Amygdala (tissue), 56 donors: ENCODE measurements at regions not wholly inside any gene's neighbourhood (a gene's known extent, or its start where the extent isn't known, plus 50 kb on each side); places are given as distances from the start of the nearest gene placed in this dataset.
A peak's percentile ranks its signal among the peaks of the same experiment; 100 is the strongest.

ENCODE experiments used
- DNase-seq, 56 donors: peaks; one replicate each; lab custom pipeline; 2025; lab: John Stamatoyannopoulos, UW

DNA sequence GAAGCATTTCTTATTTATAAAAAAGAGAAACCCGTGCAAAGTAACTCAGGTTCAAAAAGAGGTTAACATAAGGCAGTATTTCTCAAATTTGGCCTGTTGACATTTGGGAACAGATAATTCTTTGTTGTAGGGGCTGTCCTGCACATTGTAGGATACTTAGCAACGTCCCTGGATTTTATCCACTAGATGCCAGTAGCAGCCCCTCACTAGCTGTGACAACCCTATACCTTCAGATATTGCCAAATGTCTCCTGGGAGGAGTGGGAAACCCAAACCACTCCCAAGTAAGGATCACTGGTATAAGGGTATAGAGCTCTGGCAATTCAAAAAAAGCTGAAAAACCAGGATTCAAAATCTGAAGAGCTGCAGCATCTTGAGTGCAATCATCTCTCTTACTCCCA, 202.3 kb upstream of the PRKCQ start:
- DNase-seq, result no peak

GRCh38 chr10:6781133-6781770, 201.2 kb upstream of the PRKCQ start:
- DNase-seq, result no peak

DNA sequence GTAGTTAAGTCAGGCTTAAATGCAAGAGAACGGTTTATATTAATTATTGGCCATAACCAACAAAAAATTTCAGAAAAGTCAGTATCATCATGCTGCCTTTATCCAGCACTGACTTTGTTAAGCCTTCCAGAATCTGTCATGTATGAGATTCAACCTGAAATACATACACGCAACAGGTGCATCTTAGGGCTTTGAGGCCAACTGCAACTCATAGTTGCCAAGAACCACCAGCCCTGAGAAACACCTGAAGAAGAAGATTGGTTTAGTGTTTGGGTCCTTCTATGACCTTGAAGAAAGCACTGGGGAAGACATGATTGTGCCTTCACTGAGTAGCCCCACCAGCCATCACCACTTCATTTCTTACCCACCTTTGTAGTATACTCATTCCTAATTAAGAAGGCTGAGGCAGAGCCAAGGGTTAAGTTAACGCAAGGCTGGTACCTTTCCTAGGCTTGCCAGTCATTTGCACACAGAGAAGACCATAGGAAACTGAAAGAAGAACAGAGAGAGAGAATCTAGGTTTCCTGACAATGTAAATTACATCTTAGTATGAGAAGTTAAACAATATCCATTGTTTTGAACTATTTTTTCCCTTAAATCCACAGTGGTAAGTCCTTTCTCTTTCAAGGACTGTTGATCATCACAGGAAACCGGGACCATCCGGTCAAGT, 200.1 kb upstream of the PRKCQ start:
- DNase-seq, result no peak

DNA sequence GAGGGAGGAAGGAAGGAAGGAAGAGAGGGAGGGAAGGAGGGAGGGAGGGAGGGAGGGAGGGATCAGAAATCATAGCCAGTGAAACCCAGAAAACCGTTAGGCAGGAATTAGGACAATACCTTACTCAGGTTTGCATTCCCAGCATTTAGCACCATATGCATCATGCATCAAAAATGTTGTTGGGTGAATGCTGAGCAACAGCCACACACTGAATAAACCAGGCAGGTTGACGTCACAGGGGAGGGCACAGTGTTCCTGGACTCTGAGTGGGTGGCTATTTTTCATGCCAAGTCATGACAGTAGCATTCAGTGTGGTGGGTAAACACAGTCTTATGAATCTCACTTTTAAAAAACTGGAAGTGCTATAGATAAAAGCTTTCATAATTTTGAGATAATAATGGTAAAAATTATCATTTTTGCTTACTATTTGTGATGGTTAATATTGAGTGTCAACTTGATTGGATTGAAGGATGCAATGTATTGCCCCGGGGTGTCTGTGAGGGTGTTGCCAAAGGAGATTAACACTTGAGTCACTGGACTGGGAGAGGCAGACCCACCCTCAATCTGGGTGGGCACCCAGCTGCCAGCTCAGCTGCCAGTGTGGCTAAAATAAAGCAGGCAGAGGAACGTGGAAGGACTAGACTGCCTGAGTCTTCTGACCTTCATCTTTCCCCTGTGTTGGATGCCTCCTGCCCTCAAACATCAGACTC, 199.1 kb upstream of the PRKCQ start:
- peak in 29 of 56 donors; percentile 8 to 76 (median 28) for DNase-seq

DNA sequence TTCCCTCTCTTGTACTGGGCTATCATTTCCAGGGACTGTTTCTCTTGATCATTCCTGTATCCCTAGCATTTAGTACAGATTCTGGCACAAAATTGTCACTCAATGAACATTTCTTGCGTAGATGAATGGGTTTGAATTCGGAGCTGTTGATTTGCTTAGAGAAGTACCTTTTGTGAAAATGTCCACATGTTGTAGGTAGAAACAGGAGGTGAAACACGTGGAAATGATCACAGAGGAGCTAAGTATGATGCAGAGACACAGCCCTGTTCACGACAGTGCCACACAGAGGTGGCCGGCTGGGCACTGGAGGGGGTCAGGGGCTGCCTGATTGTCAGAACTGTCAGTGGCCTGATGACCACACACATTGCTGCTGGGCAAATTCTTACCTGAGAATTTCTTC, 196.1 kb upstream of the PRKCQ start:
- DNase-seq, result no peak

GRCh38 chr10:6774406-6774805, 194.3 kb upstream of the PRKCQ start:
- DNase-seq, result no peak

- no peak for DNase-seq
Observed at GRCh38 chr10:6771331-6771730, 191.3 kb upstream of the PRKCQ start.

DNA sequence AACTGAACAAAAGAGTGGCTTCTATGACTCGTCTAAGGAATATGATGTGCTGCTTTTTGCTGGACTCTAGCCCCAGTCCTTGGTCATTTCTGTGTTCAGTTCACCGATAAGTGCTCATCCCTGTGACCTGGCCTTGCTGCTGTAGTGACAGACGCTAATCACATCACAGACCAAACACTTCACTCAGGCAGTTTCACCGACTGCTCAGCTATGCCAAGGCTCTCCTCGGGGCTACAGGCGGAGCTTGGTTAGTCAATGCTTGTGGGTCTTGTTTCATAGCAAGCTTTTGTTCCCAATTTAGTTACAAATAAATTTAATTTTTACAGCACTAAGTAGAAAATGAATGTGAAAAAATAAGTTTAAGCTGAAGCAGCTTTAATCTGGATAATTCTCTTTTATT, 190.8 kb upstream of the PRKCQ start:
- DNase-seq, result no peak

- DNase-seq, result no peak
Observed at GRCh38 chr10:6769704-6770417, 189.8 kb upstream of the PRKCQ start.

- DNase-seq, result no peak
Observed at GRCh38 chr10:6766131-6766801, 186.2 kb upstream of the PRKCQ start.

GRCh38 chr10:6763423-6763822, 183.3 kb upstream of the PRKCQ start:
- no peak for DNase-seq

- no peak for DNase-seq
Observed at GRCh38 chr10:6763001-6763400, 182.9 kb upstream of the PRKCQ start.

DNA sequence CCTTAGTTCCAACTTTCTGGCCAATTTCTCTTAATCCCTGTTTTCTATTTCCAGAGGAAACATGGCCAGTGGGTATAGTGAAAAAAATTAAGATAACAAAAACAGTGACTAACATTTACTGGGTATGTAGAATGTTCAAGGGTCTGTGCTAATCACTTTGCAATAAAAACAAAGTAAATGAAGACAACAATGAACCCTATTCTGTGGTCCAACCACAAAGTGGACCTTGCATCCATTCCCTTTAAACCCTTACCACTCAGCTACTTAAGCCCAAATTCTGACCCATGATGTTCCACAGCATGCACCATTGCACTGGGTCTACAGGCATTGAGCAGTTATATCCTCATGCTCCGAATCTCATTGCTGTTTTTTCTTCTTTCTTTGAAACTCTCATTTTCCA, 179.9 kb upstream of the PRKCQ start:
- no peak for DNase-seq

GRCh38 chr10:6757158-6757557, 177.1 kb upstream of the PRKCQ start:
- no peak for DNase-seq

DNA sequence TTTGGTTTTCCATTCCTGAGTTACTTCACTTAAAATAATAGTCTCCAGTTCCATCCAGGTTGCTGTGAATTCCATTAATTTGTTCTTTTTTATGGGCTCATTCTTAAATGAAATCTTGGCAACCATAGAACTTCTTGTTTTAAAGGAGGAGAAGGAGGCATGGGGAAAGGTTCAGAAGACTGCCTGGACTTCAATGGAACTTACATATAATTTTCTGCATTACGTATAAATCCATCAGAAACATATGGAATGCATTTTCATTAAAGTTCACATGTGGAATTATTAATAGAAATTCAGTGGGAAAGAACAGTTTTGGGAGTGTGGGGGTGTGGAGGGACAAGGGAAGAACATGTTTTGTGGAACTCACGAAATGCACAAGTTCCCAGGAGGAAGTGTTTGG, 176.6 kb upstream of the PRKCQ start:
- no peak for DNase-seq

DNA sequence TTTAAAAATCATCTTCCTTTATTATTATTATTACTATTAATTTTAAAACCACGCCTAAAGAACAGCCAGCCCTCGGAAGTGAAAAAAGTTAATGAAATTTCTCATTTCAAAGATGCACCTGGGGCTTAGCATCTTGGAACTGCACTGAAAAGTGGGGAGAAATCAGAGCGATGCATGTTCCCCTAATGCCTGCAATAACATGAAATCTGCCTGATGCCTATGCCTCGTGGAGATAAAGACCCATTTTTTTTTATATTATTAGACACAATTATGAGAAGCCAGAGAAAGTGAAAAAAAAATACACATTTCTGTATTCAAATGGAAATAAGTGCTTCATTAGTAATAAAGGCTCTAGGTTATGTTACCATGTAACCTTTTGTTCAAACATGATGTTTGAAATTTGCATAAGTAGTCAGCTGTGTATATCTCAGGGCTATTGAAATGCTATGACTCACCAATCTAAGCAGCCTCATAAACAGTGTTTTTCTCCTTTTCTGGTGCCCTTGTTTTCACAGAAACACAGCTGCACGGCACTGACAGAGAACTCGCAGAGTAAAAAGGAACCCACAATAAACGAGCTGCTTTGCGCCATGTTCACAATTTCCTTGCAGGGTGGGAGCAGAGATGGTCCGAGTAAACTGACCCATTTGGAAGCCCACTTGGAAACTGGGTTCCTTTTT, 175.8 kb upstream of the PRKCQ start:
- peak in 13 of 56 donors; percentile 6 to 50 (median 18) for DNase-seq

DNA sequence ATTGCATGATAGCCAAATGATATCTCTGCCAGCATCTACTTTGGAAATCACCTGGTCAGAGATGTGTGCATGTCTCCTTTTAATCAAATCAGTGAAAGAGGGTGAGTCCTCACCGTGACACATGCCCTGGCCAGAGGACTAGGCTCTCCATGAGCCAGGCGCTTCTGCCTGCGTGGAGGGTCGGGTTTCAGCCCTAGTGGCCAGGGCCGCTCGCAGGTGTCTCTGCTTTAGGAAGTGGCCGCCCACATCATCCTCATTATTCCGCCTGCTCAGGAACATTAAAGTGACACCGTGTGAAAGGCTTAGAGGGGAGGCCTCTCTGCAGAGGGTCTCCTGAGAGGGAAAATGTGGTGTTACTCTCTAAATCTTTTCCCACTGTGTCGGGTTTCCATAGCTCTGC, 173.6 kb upstream of the PRKCQ start:
- no peak for DNase-seq

- no peak for DNase-seq
Observed at GRCh38 chr10:6751363-6751762, 171.3 kb upstream of the PRKCQ start.

DNA sequence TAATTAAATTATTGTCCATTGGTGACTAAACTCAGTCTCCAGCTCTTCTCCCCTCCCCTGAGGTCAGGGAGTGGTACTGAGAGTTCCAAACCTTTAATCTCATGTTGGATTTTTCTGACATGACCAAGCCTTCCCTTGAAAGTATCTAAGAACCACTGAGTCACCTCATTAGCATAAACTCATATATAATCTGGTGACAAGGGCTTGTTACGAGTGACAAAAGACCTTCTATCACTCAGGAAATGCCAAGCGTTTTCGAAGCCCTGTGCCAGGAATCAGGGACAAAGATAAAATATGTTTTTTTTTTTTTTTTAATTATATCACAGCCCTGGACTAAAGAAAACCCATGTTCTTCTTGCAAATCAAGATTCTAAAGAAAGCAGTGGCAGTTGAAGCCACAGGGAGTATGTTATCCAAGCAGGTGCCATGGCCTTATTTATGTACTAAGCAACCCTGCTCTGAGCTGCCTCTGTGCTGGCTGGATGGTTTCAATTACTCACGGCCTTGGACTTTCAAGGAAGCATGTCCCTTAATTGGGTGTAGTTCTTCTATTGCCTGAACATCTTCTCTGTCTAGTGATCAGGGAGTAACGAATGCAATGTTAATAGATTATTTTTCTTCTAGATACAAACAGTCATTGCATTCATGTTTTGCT, 169.0 kb upstream of the PRKCQ start:
- DNase-seq, result no peak

GRCh38 chr10:6748029-6748428, 168.0 kb upstream of the PRKCQ start:
- DNase-seq, result no peak
